Epithelial cell of proximal tubule (primary cell): ENCODE measurements at regions not wholly inside any gene's neighbourhood (a gene's known extent, or its start where the extent isn't known, plus 50 kb on each side); places are given as distances from the start of the nearest gene placed in this dataset.

Experiments
- DNase-seq: peaks from one replicate; pipeline ENCODE4 v3.0.0-alpha.2; 2011; ENCODE audit warnings: low read depth
- H3K4me3 ChIP-seq: 2 replicates; pipeline ENCODE4 v1.5.1; 2011; ENCODE audit warnings: low read depth, mild to moderate bottlenecking, low read length
- CTCF ChIP-seq: conservative IDR thresholded peaks from 2 replicates; pipeline ENCODE4 v1.5.1; 2012; ENCODE audit warnings: low read depth, mild to moderate bottlenecking, low read length

- no peak overlapping the region for H3K4me3 ChIP-seq
- TF ChIP-seq CTCF = no peak
Observed at GRCh38 chr14:65962952-65963351, 523.2 kb upstream of the CCDC196 start.

GRCh38 chr14:65964366-65964765 is 521.8 kb upstream of the CCDC196 start:
- no peak overlapping the region for H3K4me3 ChIP-seq
- no peak for DNase-seq
- TF ChIP-seq CTCF = no peak

More at GRCh38 chr14:65962952-65963351, 523.2 kb upstream of the CCDC196 start:
- DNase-seq = no peak

GRCh38 chr14:65966188-65966587 is 520.0 kb upstream of the CCDC196 start:
- DNase-seq = no peak
- H3K4me3 ChIP-seq = no peak overlapping the region
- no peak for TF ChIP-seq CTCF

GRCh38 chr14:65972346-65972870 is 513.8 kb upstream of the CCDC196 start:
- no peak for TF ChIP-seq CTCF
- H3K4me3 ChIP-seq = no peak overlapping the region
- no peak for DNase-seq

GRCh38 chr14:65972891-65973290 is 513.3 kb upstream of the CCDC196 start:
- TF ChIP-seq CTCF = no peak
- no peak for DNase-seq
- H3K4me3 ChIP-seq = no peak overlapping the region

- TF ChIP-seq CTCF = no peak
- H3K4me3 ChIP-seq = no peak overlapping the region
- no peak for DNase-seq
Observed at GRCh38 chr14:65975865-65976264, 510.3 kb upstream of the CCDC196 start.

- DNase-seq = no peak
- no peak for TF ChIP-seq CTCF
- no peak overlapping the region for H3K4me3 ChIP-seq
Observed at GRCh38 chr14:65976761-65977404, 509.3 kb upstream of the CCDC196 start.
